Effector memory CD4-positive, alpha-beta T cell (primary cell): ENCODE measurements at regions not wholly inside any gene's neighbourhood (a gene's known extent, or its start where the extent isn't known, plus 50 kb on each side); places are given as distances from the start of the nearest gene placed in this dataset.

Experiments
- DNase-seq, 3 donors: peaks; one replicate each; pipeline ENCODE4 v3.0.0-alpha.2; 2020
- H3K27ac ChIP-seq: 2 replicates; pipeline ENCODE4 v1.7.0; 2013; ENCODE audit warnings: mild to moderate bottlenecking, low read length, moderate library complexity; ENCODE audit not compliant: insufficient read depth, poor library complexity, severe bottlenecking
- H3K27me3 ChIP-seq: replicated peaks from 2 replicates; pipeline ENCODE4 v1.7.0; 2013; ENCODE audit warnings: mild to moderate bottlenecking, low read length; ENCODE audit not compliant: insufficient read depth, control insufficient read depth, poor library complexity, severe bottlenecking
- H3K36me3 ChIP-seq: 2 replicates; pipeline ENCODE4 v1.7.0; 2013; ENCODE audit warnings: mild to moderate bottlenecking, low read length, moderate library complexity; ENCODE audit not compliant: control insufficient read depth, insufficient read depth
- H3K4me1 ChIP-seq: 2 replicates; pipeline ENCODE4 v1.7.0; 2013; ENCODE audit warnings: low read length, mild to moderate bottlenecking; ENCODE audit not compliant: control insufficient read depth, insufficient read depth, poor library complexity, severe bottlenecking
- H3K4me3 ChIP-seq: 2 replicates; pipeline ENCODE4 v1.7.0; 2013; ENCODE audit warnings: low read length, low read depth, mild to moderate bottlenecking; ENCODE audit not compliant: insufficient read depth, poor library complexity, severe bottlenecking
- H3K9me3 ChIP-seq: 2 replicates; pipeline ENCODE4 v1.7.0; 2013; ENCODE audit warnings: mild to moderate bottlenecking, low read length, moderate library complexity; ENCODE audit not compliant: control insufficient read depth

DNA sequence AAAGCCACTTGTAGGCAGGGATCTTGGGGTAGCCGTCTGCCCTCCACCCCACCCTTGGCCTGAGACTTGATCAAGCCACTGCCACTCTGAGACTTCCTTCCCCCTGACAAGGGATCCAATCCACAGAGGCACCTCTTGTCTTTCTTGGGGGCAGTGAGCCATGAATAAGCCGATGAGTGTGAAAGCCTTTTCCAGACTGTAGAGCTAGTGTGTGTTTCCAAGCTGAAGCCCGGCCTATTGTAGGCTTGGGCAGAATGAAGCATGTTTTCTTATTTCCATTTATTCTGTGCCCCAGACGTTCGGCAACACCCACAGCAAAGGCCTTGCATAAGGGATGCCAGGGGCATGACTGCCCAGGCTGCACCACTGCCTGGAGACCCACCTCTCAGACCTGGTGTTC lies 991.6 kb downstream of the BCL11B start:
- no peak for DNase-seq
- Histone ChIP-seq H3K9me3 (no peaks in the 10 kb centered on the region), H3K4me1 (peaks cover 4% of the 10 kb centered on the region), H3K27ac (no peak overlapping the region), H3K4me3 (no peak overlapping the region), H3K36me3 (no peaks in the 10 kb centered on the region), H3K27me3 (no peaks in the 10 kb centered on the region)

DNA sequence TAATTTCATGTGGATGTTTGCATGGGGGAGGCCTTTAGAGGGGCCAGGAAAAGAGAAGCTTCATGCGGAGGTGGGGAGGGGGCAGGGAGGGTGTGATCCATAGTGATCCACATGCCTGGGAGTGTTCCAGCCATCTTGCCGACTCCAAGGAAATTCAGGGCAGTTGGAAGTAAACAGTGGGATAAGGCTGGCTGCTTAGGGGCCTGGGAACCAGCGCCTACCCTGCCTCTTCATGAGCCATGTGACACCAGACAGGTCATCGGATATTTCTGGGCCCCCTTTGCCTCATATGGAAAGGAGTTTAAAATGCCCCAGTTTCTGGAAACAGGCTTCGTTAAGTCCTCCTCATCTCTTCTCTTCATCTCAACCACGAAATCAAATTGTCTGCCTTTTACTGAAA lies 983.2 kb downstream of the BCL11B start:
- Histone ChIP-seq H3K9me3 (no peaks in the 10 kb centered on the region), H3K36me3 (no peaks in the 10 kb centered on the region), H3K27me3 (no peaks in the 10 kb centered on the region), H3K27ac (no peak overlapping the region), H3K4me3 (no peak overlapping the region), H3K4me1 (peaks cover 4% of the 10 kb centered on the region)
- DNase-seq, result no peak

- no peak overlapping the region for H3K27ac ChIP-seq
These were observed 981.4 kb downstream of the BCL11B start for GRCh38 chr14:98290596-98290995.

DNA sequence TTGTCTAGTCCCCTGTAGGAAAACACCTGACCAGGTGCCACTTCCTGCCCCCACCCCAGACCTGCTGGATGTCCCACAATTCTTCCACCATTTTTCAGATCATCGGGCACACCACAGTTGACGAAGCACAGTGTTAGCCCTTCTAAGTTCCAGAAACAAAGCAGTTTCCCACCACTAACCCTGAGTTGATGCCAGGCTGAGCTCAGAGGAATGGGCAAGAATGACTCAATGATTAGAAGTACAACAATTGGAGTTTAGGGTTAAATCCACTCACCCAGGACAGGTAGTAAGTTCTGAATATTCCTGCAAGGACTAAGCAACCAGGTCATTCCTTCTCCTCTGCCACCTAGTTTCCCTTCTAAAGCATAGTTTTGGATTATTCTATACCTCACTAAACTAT lies 979.8 kb downstream of the BCL11B start:
- Histone ChIP-seq H3K9me3 (no peaks in the 10 kb centered on the region), H3K27me3 (no peaks in the 10 kb centered on the region), H3K36me3 (no peaks in the 10 kb centered on the region), H3K4me3 (no peak overlapping the region), H3K4me1 (no peaks in the 10 kb centered on the region), H3K27ac (no peak overlapping the region)
- DNase-seq, result no peak

More at GRCh38 chr14:98290596-98290995, 981.4 kb downstream of the BCL11B start:
- Histone ChIP-seq H3K4me1 (no peaks in the 10 kb centered on the region), H3K9me3 (no peaks in the 10 kb centered on the region), H3K27me3 (no peaks in the 10 kb centered on the region), H3K4me3 (no peak overlapping the region), H3K36me3 (no peaks in the 10 kb centered on the region)
- no peak for DNase-seq

DNA sequence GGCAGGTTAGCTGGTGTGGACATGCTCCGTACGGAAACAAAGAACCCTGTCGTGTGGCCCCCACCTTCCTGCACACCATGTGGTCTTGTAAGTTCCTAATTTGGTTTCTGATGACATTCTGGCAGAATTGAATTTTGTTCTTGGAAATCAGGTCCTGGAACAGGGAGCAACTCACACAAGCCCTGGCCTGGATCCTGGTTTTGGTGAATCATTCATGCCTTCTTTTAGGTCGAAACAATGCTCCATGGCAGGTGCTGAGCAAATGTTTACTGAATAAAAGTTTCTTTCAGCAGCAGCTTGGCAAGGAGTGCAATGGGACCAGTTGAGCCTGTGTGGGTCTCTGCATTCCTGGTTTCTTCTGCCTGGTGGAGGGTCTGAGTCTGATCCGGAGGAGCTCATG lies 978.4 kb downstream of the BCL11B start:
- H3K27me3 ChIP-seq, result no peaks in the 10 kb centered on the region
- H3K4me3 ChIP-seq, result no peak overlapping the region
- no peaks in the 10 kb centered on the region for H3K4me1 ChIP-seq
- no peaks in the 10 kb centered on the region for H3K36me3 ChIP-seq
- no peak for DNase-seq
- H3K27ac ChIP-seq, result no peak overlapping the region
- H3K9me3 ChIP-seq, result no peaks in the 10 kb centered on the region

GRCh38 chr14:98296895-98297294 lies 975.1 kb downstream of the BCL11B start:
- no peak overlapping the region for H3K27ac ChIP-seq
- no peaks in the 10 kb centered on the region for H3K36me3 ChIP-seq
- DNase-seq, result no peak
- no peaks in the 10 kb centered on the region for H3K9me3 ChIP-seq
- no peak overlapping the region for H3K4me3 ChIP-seq
- H3K27me3 ChIP-seq, result no peaks in the 10 kb centered on the region
- H3K4me1 ChIP-seq, result no peaks in the 10 kb centered on the region

- no peak overlapping the region for H3K27ac ChIP-seq
- no peaks in the 10 kb centered on the region for H3K27me3 ChIP-seq
- no peaks in the 10 kb centered on the region for H3K9me3 ChIP-seq
- no peak overlapping the region for H3K4me3 ChIP-seq
- no peak for DNase-seq
- H3K4me1 ChIP-seq, result no peaks in the 10 kb centered on the region
- H3K36me3 ChIP-seq, result no peaks in the 10 kb centered on the region
These were observed 974.4 kb downstream of the BCL11B start for GRCh38 chr14:98297567-98297966.

GRCh38 chr14:98298481-98299244 lies 973.3 kb downstream of the BCL11B start:
- no peak for DNase-seq
- no peak overlapping the region for H3K27ac ChIP-seq
- no peaks in the 10 kb centered on the region for H3K36me3 ChIP-seq

GRCh38 chr14:98301681-98302080 lies 970.3 kb downstream of the BCL11B start:
- no peaks in the 10 kb centered on the region for H3K4me1 ChIP-seq
- H3K36me3 ChIP-seq, result no peaks in the 10 kb centered on the region
- no peaks in the 10 kb centered on the region for H3K9me3 ChIP-seq
- no peak for DNase-seq
- no peak overlapping the region for H3K4me3 ChIP-seq
- H3K27ac ChIP-seq, result no peak overlapping the region
- H3K27me3 ChIP-seq, result no peaks in the 10 kb centered on the region

More at GRCh38 chr14:98298481-98299244, 973.3 kb downstream of the BCL11B start:
- no peaks in the 10 kb centered on the region for H3K9me3 ChIP-seq
- no peaks in the 10 kb centered on the region for H3K27me3 ChIP-seq
- no peak overlapping the region for H3K4me3 ChIP-seq
- no peaks in the 10 kb centered on the region for H3K4me1 ChIP-seq

- no peak overlapping the region for H3K4me3 ChIP-seq
- H3K9me3 ChIP-seq, result no peaks in the 10 kb centered on the region
- no peaks in the 10 kb centered on the region for H3K36me3 ChIP-seq
- no peaks in the 10 kb centered on the region for H3K27me3 ChIP-seq
- no peaks in the 10 kb centered on the region for H3K4me1 ChIP-seq
- H3K27ac ChIP-seq, result no peak overlapping the region
- DNase-seq, result no peak
These were observed 967.4 kb downstream of the BCL11B start for GRCh38 chr14:98304574-98304973.
